Naive thymus-derived CD4-positive, alpha-beta T cell (primary cell): ENCODE measurements at regions not wholly inside any gene's neighbourhood (a gene's known extent, or its start where the extent isn't known, plus 50 kb on each side); places are given as distances from the start of the nearest gene placed in this dataset.
"Not testable (repeated sequence)": the region's sequence is repeated elsewhere in the genome, so short reads cannot be mapped to it uniquely, and the experiment has no call there.

Experiments
- ATAC-seq: fragments of 150-1000 bp; cut with Tn5 transposase; 2 replicates; pipeline ENCODE4 v1.10.0; 2021; ENCODE audit warnings: mild to moderate bottlenecking, moderate library complexity
- CTCF ChIA-PET: fragments of 350-600 bp; sonication (Branson Sonifier 250); formaldehyde crosslinking; loops from one replicate; lab custom pipeline; 2021; ENCODE audit warnings: antibody characterized with exemption; lab: Charles Lee
- POLR2A ChIA-PET: fragments of 350-600 bp; sonication (Branson Sonifier 250); formaldehyde crosslinking; loops from one replicate; lab custom pipeline; 2021; ENCODE audit warnings: antibody characterized with exemption, inconsistent platforms; lab: Charles Lee
- DNase-seq, 9 donors: peaks; one replicate each; pipeline versions ENCODE4 v3.0.0 to v3.0.0-alpha.2; 2020 to 2022; ENCODE audit warnings: mixed read lengths in 1 of 9
- H3K27ac ChIP-seq: one replicate; pipeline ENCODE4 v1.7.0; 2013; ENCODE audit warnings: mild to moderate bottlenecking, low read depth, low read length, moderate library complexity
- H3K27me3 ChIP-seq, 2 donors: one replicate each; pipeline ENCODE4 v1.7.0; 2013; ENCODE audit warnings: low read length in 2 of 2, mild to moderate bottlenecking in 2 of 2, moderate library complexity in 2 of 2; ENCODE audit not compliant: control insufficient read depth in 2 of 2, insufficient read depth in 2 of 2
- H3K36me3 ChIP-seq, 3 experiments: 1 replicate in 2 of 3; 2 replicates in 1 of 3; pipeline ENCODE4 v1.7.0; 2013; ENCODE audit warnings: low read length in 3 of 3, mild to moderate bottlenecking in 3 of 3, moderate library complexity in 1 of 3; ENCODE audit not compliant: insufficient read depth in 3 of 3, control insufficient read depth in 2 of 3
- H3K4me1 ChIP-seq, 2 donors: one replicate each; pipeline ENCODE4 v1.7.0; 2013; ENCODE audit warnings: low read length in 2 of 2, mild to moderate bottlenecking in 2 of 2, moderate library complexity in 1 of 2; ENCODE audit not compliant: control insufficient read depth in 2 of 2, insufficient read depth in 2 of 2
- H3K4me3 ChIP-seq: 2 replicates; pipeline ENCODE4 v1.7.0; 2013; ENCODE audit warnings: mild to moderate bottlenecking, low read length
- H3K9me3 ChIP-seq, 3 experiments: 1 replicate in 2 of 3; 2 replicates in 1 of 3; pipeline ENCODE4 v1.7.0; 2013; ENCODE audit warnings: low read length in 3 of 3; ENCODE audit not compliant: control insufficient read depth in 2 of 3
- H3K27ac Mint-ChIP-seq, 9 donors: one replicate each; pipeline ENCODE4 v1.8.0; 2020 to 2022; ENCODE audit warnings: mixed read lengths in 9 of 9, mild to moderate bottlenecking in 8 of 9, moderate library complexity in 5 of 9, inconsistent platforms in 2 of 9
- H3K27me3 Mint-ChIP-seq, 5 donors: one replicate each; pipeline ENCODE4 v1.8.0; 2021 to 2022; ENCODE audit warnings: mixed read lengths in 5 of 5, mild to moderate bottlenecking in 1 of 5
- H3K36me3 Mint-ChIP-seq, 5 donors: one replicate each; pipeline ENCODE4 v1.8.0; 2020 to 2022; ENCODE audit warnings: mixed read lengths in 5 of 5, mild to moderate bottlenecking in 3 of 5, inconsistent platforms in 1 of 5
- H3K4me1 Mint-ChIP-seq, 7 donors: one replicate each; pipeline ENCODE4 v1.8.0; 2020 to 2022; ENCODE audit warnings: mixed read lengths in 7 of 7, mild to moderate bottlenecking in 3 of 7, inconsistent platforms in 1 of 7
- H3K4me3 Mint-ChIP-seq, 10 donors: one replicate each; pipeline ENCODE4 v1.8.0; 2020 to 2022; ENCODE audit warnings: mild to moderate bottlenecking in 10 of 10, mixed read lengths in 10 of 10, moderate library complexity in 6 of 10, inconsistent platforms in 2 of 10
- H3K9me3 Mint-ChIP-seq, 11 donors: one replicate each; pipeline ENCODE4 v1.8.0; 2020 to 2022; ENCODE audit warnings: mixed read lengths in 11 of 11, mild to moderate bottlenecking in 4 of 11, inconsistent platforms in 1 of 11, moderate library complexity in 1 of 11
- intact Hi-C, 2 donors: fragments of 100-400 bp; cut with micrococcal nuclease; formaldehyde crosslinking; loops; one replicate each; pipeline ENCODE4 v1.15.1; 2023

DNA sequence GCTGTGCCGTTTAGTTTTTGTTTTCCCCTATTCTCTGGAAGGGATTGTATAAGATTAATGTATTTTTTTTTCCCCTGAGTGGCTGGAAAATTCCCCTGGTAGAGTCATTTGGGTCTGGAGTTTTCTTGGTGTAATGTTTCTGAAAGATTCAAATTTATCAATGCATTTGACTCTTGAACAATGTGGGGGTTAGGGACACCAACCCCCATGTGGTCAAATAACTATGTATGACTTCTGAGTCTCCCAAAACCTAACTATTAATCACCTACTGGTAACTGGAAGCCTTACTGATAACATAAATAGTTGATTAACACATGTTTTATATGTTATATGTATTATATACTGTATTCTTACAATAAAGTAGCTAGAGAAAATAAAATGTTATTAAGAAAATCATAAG, 220.1 kb upstream of the PDE3A start:
- ChIA-PET POLR2A (no interaction called here), CTCF (no interaction called here)
- H3K4me3 Mint-ChIP-seq = no peak overlapping the region
- H3K27ac Mint-ChIP-seq = no peak overlapping the region
- ATAC-seq = no peak
- no peaks in the 10 kb centered on the region for H3K27me3 ChIP-seq
- H3K36me3 Mint-ChIP-seq = no peaks in the 10 kb centered on the region
- H3K27me3 Mint-ChIP-seq = no peaks in the 10 kb centered on the region
- H3K4me3 ChIP-seq = no peak overlapping the region
- no peaks in the 10 kb centered on the region for H3K4me1 ChIP-seq
- H3K27ac ChIP-seq = no peak overlapping the region
- no peaks in the 10 kb centered on the region for H3K9me3 ChIP-seq
- H3K36me3 ChIP-seq = no peaks in the 10 kb centered on the region
- intact Hi-C loops = no loop called here
- H3K4me1 Mint-ChIP-seq = peaks cover 0 to 2% (median 0%) of the 10 kb centered on the region in 7 donors
- H3K9me3 Mint-ChIP-seq = peaks cover 0 to 12% (median 1%) of the 10 kb centered on the region in 11 donors
- DNase-seq = no peak

DNA sequence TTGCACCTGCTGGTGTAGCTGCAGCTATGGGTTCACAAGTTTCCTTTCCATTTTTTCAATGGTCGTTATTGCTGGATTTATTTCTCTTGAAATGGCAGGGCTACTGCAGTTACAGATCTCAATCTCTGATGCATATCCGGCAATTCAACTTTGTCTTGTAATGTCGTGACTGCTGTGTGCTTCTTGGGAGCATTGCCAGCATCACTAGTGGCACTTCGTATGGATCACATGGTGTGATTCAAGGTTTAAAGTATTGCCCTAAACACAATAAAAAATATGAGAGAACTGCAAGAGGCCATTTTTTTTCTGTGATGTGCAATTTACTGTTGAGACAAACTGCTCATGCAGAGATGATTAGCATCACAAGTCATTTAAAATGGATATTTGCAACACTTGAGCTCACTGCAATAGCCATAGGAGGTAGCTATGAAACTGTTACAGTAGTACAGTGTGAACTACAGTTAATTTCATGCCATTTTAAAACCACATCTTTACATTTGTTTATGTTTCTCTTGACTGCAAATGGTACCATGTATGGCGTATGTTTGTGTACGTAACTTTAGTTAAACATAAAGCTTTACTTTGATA, 217.4 kb upstream of the PDE3A start:
- DNase-seq = no peak
- Histone ChIP-seq H3K9me3 (no peaks in the 10 kb centered on the region), H3K27me3 (no peaks in the 10 kb centered on the region), H3K36me3 (no peaks in the 10 kb centered on the region), H3K4me3 (no peak overlapping the region), H3K27ac (no peak overlapping the region), H3K4me1 (no peaks in the 10 kb centered on the region)
- intact Hi-C loops = no loop called here
- Mint-ChIP-seq H3K4me1 (no peaks in the 10 kb centered on the region), H3K27me3 (no peaks in the 10 kb centered on the region), H3K27ac (no peak overlapping the region), H3K9me3 (peaks cover 0 to 12% (median 2%) of the 10 kb centered on the region in 11 donors), H3K36me3 (no peaks in the 10 kb centered on the region), H3K4me3 (no peak overlapping the region)
- CTCF ChIA-PET = interaction anchor here (0.6 kb wide), 1 partner anchor 351 kb away, joined by 3 read pairs; no protein-coding TSS in a partner anchor
- POLR2A ChIA-PET = no interaction called here
- no peak for ATAC-seq

DNA sequence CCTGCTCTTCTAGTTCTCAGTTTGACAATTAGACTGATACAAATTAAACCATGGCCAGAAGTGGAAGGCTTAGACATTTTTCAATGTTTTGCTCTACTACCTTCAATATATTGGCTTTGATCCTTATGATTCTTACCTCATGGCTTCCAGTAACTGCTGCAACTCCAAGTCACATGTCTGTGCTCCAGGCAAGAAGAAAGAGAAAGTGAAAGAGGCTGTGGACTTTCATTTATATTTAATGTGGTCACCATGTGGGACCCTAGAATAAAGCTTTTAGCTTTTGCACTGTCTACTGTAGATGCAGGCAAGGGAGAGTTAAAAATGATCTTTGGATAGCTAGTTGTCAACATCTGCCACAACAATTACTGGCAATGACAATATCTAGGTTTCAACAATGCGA, 214.3 kb upstream of the PDE3A start:
- ChIA-PET POLR2A (no interaction called here), CTCF (no interaction called here)
- intact Hi-C loops = no loop called here
- Histone ChIP-seq H3K27ac (no peak overlapping the region), H3K36me3 (no peaks in the 10 kb centered on the region), H3K4me3 (no peak overlapping the region), H3K9me3 (no peaks in the 10 kb centered on the region), H3K27me3 (no peaks in the 10 kb centered on the region), H3K4me1 (no peaks in the 10 kb centered on the region)
- ATAC-seq (no peak), DNase-seq (no peak)
- Mint-ChIP-seq H3K27me3 (no peaks in the 10 kb centered on the region), H3K4me1 (no peaks in the 10 kb centered on the region), H3K9me3 (peaks cover 0 to 5% (median 0%) of the 10 kb centered on the region in 11 donors), H3K36me3 (no peaks in the 10 kb centered on the region), H3K27ac (no peak overlapping the region), H3K4me3 (no peak overlapping the region)

DNA sequence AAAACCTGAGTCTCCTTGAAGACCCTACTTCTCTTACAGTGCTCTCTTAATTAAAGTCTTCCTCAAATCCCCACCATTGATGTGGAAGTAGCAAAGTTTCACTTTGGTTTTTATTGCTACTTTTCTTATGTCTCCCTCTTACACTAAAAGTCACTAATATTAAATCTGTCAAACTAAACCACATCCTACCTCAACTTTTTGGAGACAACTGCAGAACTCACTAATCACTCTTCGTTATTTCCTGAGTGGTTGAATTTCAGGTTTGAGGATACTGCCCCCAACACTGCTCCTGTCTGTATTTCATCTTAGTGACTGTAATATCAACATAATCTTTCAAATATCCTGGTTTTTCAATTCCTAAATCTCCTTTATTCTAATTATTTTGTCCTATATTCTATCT, 213.0 kb upstream of the PDE3A start:
- ATAC-seq (no peak), DNase-seq (no peak)
- H3K36me3 Mint-ChIP-seq = no peaks in the 10 kb centered on the region
- ChIA-PET CTCF (no interaction called here), POLR2A (no interaction called here)
- H3K27me3 ChIP-seq = no peaks in the 10 kb centered on the region
- H3K4me1 ChIP-seq = no peaks in the 10 kb centered on the region
- no peak overlapping the region for H3K4me3 ChIP-seq
- peaks cover 0 to 2% (median 0%) of the 10 kb centered on the region in 11 donors for H3K9me3 Mint-ChIP-seq
- no peak overlapping the region for H3K27ac Mint-ChIP-seq
- no peaks in the 10 kb centered on the region for H3K36me3 ChIP-seq
- no peaks in the 10 kb centered on the region for H3K27me3 Mint-ChIP-seq
- H3K9me3 ChIP-seq = no peaks in the 10 kb centered on the region
- no peak overlapping the region for H3K27ac ChIP-seq
- intact Hi-C loops = no loop called here
- no peak overlapping the region for H3K4me3 Mint-ChIP-seq
- no peaks in the 10 kb centered on the region for H3K4me1 Mint-ChIP-seq

DNA sequence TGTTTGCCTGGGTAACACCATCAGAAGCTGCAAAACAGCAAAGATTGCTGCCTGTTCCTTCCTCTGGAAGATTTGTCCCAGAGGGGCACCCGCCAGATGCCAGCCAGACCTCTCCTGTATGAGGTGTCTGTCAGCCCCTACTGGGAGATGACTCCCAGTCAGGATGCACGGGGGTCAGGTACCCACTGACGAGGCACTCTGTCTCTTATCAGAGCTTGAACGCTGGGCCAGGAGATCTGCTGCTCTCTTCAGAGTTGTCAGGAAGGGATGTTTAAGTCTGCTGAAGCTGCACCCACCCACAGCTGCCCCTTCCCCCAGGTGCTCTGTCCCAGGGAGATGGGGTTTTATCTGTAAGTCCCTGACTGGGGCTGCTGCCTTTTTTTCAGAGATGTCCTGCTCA, 207.4 kb upstream of the PDE3A start:
- POLR2A ChIA-PET = not testable (repeated sequence)

DNA sequence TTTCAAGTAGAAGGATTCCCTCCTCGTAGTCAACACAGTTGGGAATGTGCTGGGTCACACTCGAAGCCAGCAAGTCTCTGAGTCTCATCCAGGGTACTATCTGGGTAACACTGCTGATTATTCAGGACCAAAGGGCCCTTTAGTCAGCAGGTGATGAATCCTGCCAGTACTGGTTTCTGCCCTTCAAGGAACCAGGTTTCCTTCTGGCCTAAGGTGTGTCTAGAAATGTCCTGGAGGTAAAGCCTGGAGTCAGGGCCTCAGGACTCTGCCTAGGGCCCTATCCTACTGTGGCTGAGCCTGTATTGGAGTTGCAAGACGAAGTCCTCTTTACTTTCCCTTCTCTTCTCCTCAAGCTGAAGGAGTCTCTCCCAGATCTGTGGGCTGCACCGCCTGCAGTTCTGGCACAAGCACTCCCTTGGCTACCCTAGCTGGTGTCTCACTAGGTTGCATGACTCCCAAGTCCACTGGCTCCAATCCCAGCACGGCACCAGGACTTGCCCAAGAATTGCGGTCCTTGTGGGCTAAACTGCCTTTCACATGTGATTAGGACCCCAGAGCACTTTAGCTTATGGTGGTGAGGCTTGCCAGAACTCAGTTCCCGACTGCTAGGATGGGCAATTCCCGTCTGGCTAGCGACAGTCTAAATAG, 193.7 kb upstream of the PDE3A start:
- no peak for DNase-seq
- no peaks in the 10 kb centered on the region for H3K4me1 ChIP-seq
- no peaks in the 10 kb centered on the region for H3K4me1 Mint-ChIP-seq

More for the DNA sequence above, 207.4 kb upstream of the PDE3A start:
- H3K9me3 ChIP-seq, H3K36me3 ChIP-seq, H3K4me1 ChIP-seq, H3K4me3 ChIP-seq, H3K27me3 ChIP-seq, H3K36me3 Mint-ChIP-seq, H3K4me3 Mint-ChIP-seq, H3K4me1 Mint-ChIP-seq, DNase-seq, H3K27me3 Mint-ChIP-seq, intact Hi-C loops, H3K27ac ChIP-seq, ATAC-seq, CTCF ChIA-PET, H3K27ac Mint-ChIP-seq, H3K9me3 Mint-ChIP-seq: not testable (repeated sequence)

More for the DNA sequence above, 193.7 kb upstream of the PDE3A start:
- H3K9me3 Mint-ChIP-seq = peaks cover 0 to 14% (median 0%) of the 10 kb centered on the region in 11 donors
- ChIA-PET CTCF (no interaction called here), POLR2A (no interaction called here)
- H3K36me3 ChIP-seq = no peaks in the 10 kb centered on the region
- H3K9me3 ChIP-seq = no peaks in the 10 kb centered on the region
- no peak overlapping the region for H3K4me3 Mint-ChIP-seq
- H3K4me3 ChIP-seq = no peak overlapping the region
- no peak overlapping the region for H3K27ac ChIP-seq
- no peak overlapping the region for H3K27ac Mint-ChIP-seq
- no peaks in the 10 kb centered on the region for H3K27me3 ChIP-seq
- no peaks in the 10 kb centered on the region for H3K36me3 Mint-ChIP-seq
- no peak for ATAC-seq
- intact Hi-C loops = no loop called here
- no peaks in the 10 kb centered on the region for H3K27me3 Mint-ChIP-seq
